HepG2 (cell line): ENCODE measurements at regions not wholly inside any gene's neighbourhood (a gene's known extent, or its start where the extent isn't known, plus 50 kb on each side); places are given as distances from the start of the nearest gene placed in this dataset.

Experiments
- ATAC-seq: fragments of 200-7000 bp; cut with Tn5 transposase; 3 replicates; pipeline ENCODE4 v1.9.1; 2020; ENCODE audit warnings: mild to moderate bottlenecking, moderate library complexity
- BruUV-seq: library from RNA; stranded (reverse); fragments of 400-500 nt; replicated peaks from 2 replicates; lab custom pipeline; 2021; lab: Mats Ljungman, UMichigan
- CTCF ChIA-PET: fragments of 300-600 bp; formaldehyde crosslinking; extraction: SDS; loops from one replicate; lab custom pipeline; 2021; ENCODE audit warnings: low total read pairs, inconsistent platforms, low intra/inter-chr PET ratio; lab: Yijun Ruan, JAX
- POLR2A ChIA-PET: fragments of 350-600 bp; sonication (Branson Sonifier 250); formaldehyde crosslinking; loops from one replicate; lab custom pipeline; 2020; ENCODE audit warnings: antibody characterized with exemption, inconsistent platforms; lab: Yijun Ruan, JAX
- DNase-seq: peaks from one replicate; pipeline ENCODE4 v3.0.0-alpha.2; 2015; ENCODE audit warnings: low spot score
- FAIRE-seq: peaks from 3 replicates; lab custom pipeline; 2011; peaks lifted over from hg19 to GRCh38; lab: Jason Lieb, UNC
- H2AFZ ChIP-seq: one replicate; pipeline ENCODE4 v1.6.1; 2011; ENCODE audit warnings: low read length, inconsistent platforms
- H3K27ac ChIP-seq: fragments of 300-600 bp; 3 replicates; pipeline ENCODE4 v1.8.0; 2011; ENCODE audit warnings: mixed run types, mild to moderate bottlenecking, mixed read lengths, low read length, inconsistent platforms; ENCODE audit not compliant: insufficient read depth; ENCODE audit errors: extremely low read length
- H3K27me3 ChIP-seq, 2 experiments: fragments of 200-600 bp in 1 of 2; 2 replicates in 1 of 2; 3 replicates in 1 of 2; pipeline versions ENCODE4 v1.6.0 to v1.8.0; 2011; ENCODE audit warnings: low read length in 2 of 2, mild to moderate bottlenecking in 2 of 2, moderate library complexity in 2 of 2, inconsistent platforms in 1 of 2; ENCODE audit not compliant: insufficient read depth in 2 of 2, control insufficient read depth in 1 of 2
- H3K36me3 ChIP-seq, 2 experiments: fragments of 200-600 bp in 1 of 2; replicated peaks in 1 of 2; 2 replicates in 1 of 2; 3 replicates in 1 of 2; pipeline versions ENCODE4 v1.5.1 to v1.8.0; 2011; ENCODE audit warnings: low read length in 2 of 2, inconsistent platforms in 1 of 2; ENCODE audit not compliant: insufficient read depth in 2 of 2, control insufficient read depth in 1 of 2
- H3K4me1 ChIP-seq: 2 replicates; pipeline ENCODE4 v1.5.1; 2012; ENCODE audit warnings: low read length, inconsistent platforms; ENCODE audit not compliant: insufficient read depth
- H3K4me2 ChIP-seq: 2 replicates; pipeline ENCODE4 v1.6.0; 2011; ENCODE audit warnings: low read depth, low read length, inconsistent platforms
- H3K4me3 ChIP-seq, 3 experiments: fragments of 200-600 bp in 1 of 3; sonication (generic), shearing (Covaris generic) in 1 of 3; replicated peaks in 1 of 3; 2 replicates each; pipeline ENCODE4 v1.5.1; 2011 to 2016; ENCODE audit warnings: low read length in 3 of 3, inconsistent platforms in 2 of 3, low read depth in 2 of 3, mild to moderate bottlenecking in 2 of 3, control low read depth in 1 of 3, mixed read lengths in 1 of 3; ENCODE audit not compliant: insufficient read depth in 1 of 3
- H3K79me2 ChIP-seq: one replicate; pipeline ENCODE4 v1.6.1; 2011; ENCODE audit warnings: low read length, inconsistent platforms; ENCODE audit not compliant: insufficient read depth
- H3K9ac ChIP-seq: 2 replicates; pipeline ENCODE4 v1.6.0; 2011; ENCODE audit warnings: mild to moderate bottlenecking, low read depth, low read length, inconsistent platforms; ENCODE audit not compliant: insufficient read depth
- H3K9me3 ChIP-seq: 2 replicates; pipeline ENCODE4 v1.5.1; 2012; ENCODE audit warnings: mild to moderate bottlenecking, low read length
- H4K20me1 ChIP-seq: 2 replicates; pipeline ENCODE4 v1.6.0; 2011; ENCODE audit warnings: inconsistent platforms, mild to moderate bottlenecking, low read length, moderate library complexity; ENCODE audit not compliant: insufficient read depth
- CREB1 ChIP-seq, 2 experiments: fragments of 450-650 bp in 1 of 2; IDR thresholded peaks; 2 replicates each; pipeline ENCODE4 v1.6.1; 2016 to 2017; ENCODE audit warnings: control low read depth in 1 of 2, mild to moderate bottlenecking in 1 of 2, missing compliant biosample characterization in 1 of 2, missing genetic modification characterization in 1 of 2
- GFI1 ChIP-seq: sonication (generic); formaldehyde crosslinking; IDR thresholded peaks from 2 replicates; pipeline ENCODE4 v1.5.0; 2020; ENCODE audit warnings: missing genetic modification reagents, mild to moderate bottlenecking, borderline replicate concordance
- HNRNPLL ChIP-seq: fragments of 200-400 bp; formaldehyde crosslinking; IDR thresholded peaks from 2 replicates; pipeline ENCODE4 v1.6.1; 2017; ENCODE audit warnings: mild to moderate bottlenecking, low read depth, low read length; ENCODE audit not compliant: poor library complexity, severe bottlenecking
- KLF6 ChIP-seq: IDR thresholded peaks from 2 replicates; pipeline ENCODE4 v1.8.0; 2016; ENCODE audit warnings: missing biosample characterization, missing genetic modification reagents
- MLLT10 ChIP-seq: sonication (generic); formaldehyde crosslinking; IDR thresholded peaks from 2 replicates; pipeline ENCODE4 v1.4.0; 2020; ENCODE audit warnings: missing genetic modification reagents
- TAF1 ChIP-seq: sonication (generic); formaldehyde crosslinking; IDR thresholded peaks from 2 replicates; pipeline ENCODE4 v1.4.0; 2020; ENCODE audit warnings: missing genetic modification reagents
- XBP1 ChIP-seq: sonication (generic); formaldehyde crosslinking; IDR thresholded peaks from 2 replicates; pipeline ENCODE4 v1.5.0; 2020; ENCODE audit warnings: missing genetic modification reagents
- ZNF124 ChIP-seq: sonication (generic); formaldehyde crosslinking; IDR thresholded peaks from 2 replicates; pipeline ENCODE4 v1.4.0; 2020; ENCODE audit warnings: missing genetic modification reagents
- ZNF224 ChIP-seq: sonication (generic); formaldehyde crosslinking; IDR thresholded peaks from 2 replicates; pipeline ENCODE4 v1.5.0; 2020; ENCODE audit warnings: mild to moderate bottlenecking, missing genetic modification reagents
- ZNF333 ChIP-seq: sonication (generic); formaldehyde crosslinking; IDR thresholded peaks from 2 replicates; pipeline ENCODE4 v1.4.0; 2020; ENCODE audit warnings: mild to moderate bottlenecking, missing genetic modification reagents, borderline replicate concordance
- ZNF564 ChIP-seq: sonication (generic); formaldehyde crosslinking; IDR thresholded peaks from 2 replicates; pipeline ENCODE4 v1.8.1; 2023; ENCODE audit warnings: mild to moderate bottlenecking, missing genetic modification reagents
- ZNF687 ChIP-seq: sonication (generic); formaldehyde crosslinking; IDR thresholded peaks from 2 replicates; pipeline ENCODE4 v1.5.1; 2020; ENCODE audit warnings: mild to moderate bottlenecking, missing genetic modification reagents, moderate library complexity
- ZNF724P ChIP-seq: sonication (generic); formaldehyde crosslinking; IDR thresholded peaks from 2 replicates; pipeline ENCODE4 v1.8.0; 2022; ENCODE audit warnings: missing genetic modification reagents, borderline replicate concordance
- ZNF747 ChIP-seq: sonication (generic); formaldehyde crosslinking; IDR thresholded peaks from 2 replicates; pipeline ENCODE4 v1.8.1; 2023; ENCODE audit warnings: missing genetic modification reagents, mild to moderate bottlenecking, borderline replicate concordance
- ZNF891 ChIP-seq: sonication (generic); formaldehyde crosslinking; IDR thresholded peaks from 2 replicates; pipeline ENCODE4 v1.5.0; 2020; ENCODE audit warnings: mild to moderate bottlenecking, missing genetic modification reagents
- ZSCAN22 ChIP-seq: sonication (generic); formaldehyde crosslinking; IDR thresholded peaks from 2 replicates; pipeline ENCODE4 v1.4.0; 2020; ENCODE audit warnings: mild to moderate bottlenecking, missing genetic modification reagents
- WGBS: methylation state at CpG from one replicate; pipeline ENCODE4 v1.1.6; 2017; ENCODE audit warnings: low lambda C conversion rate; 5-methylcytosine and 5-hydroxymethylcytosine counted together
- in situ Hi-C: cut with HindIII; loops from 2 replicates; pipeline ENCODE4 v1.10.0; 2017; ENCODE audit warnings: low pct_unique_long_range_greater_than_20kb; ENCODE audit not compliant: extremely low pct_ligation_motif_present
- intact Hi-C: fragments of 100-400 bp; cut with micrococcal nuclease; formaldehyde crosslinking; loops from one replicate; pipeline ENCODE4 v1.10.0; 2022; ENCODE audit not compliant: unreplicated experiment

DNA sequence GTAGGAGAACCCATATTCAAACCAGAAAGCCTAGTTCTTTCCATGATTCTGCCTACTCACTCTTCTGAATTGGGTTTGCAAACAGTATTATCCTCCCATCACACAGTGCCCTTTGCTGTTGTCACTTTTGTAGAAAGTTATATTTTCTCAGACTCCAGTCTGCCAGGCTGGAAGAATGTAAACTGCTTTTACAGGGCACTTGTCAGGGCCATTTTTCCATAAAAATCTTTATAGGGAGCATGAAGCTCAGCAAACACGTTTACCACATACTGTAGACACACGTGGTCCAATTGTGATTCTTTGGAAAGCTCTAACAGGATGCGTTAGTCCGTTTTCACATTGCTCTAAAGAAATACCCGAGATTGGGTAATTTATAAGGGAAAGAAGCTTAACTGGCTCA lies 204.0 kb downstream of the KCNN2 start:
- H3K9ac ChIP-seq = no peak overlapping the region
- H3K79me2 ChIP-seq = no peaks in the 10 kb centered on the region
- no peak for TF ChIP-seq KLF6
- TF ChIP-seq HNRNPLL = no peak
- no peak for TF ChIP-seq CREB1 (IDR thresholded peaks at IDR 0.05)
- TF ChIP-seq CREB1 (CRISPR knock-in tag; IDR thresholded peaks at IDR 0.05) = no peak
- TF ChIP-seq ZNF564 = no peak
- TF ChIP-seq ZSCAN22 (CRISPR knock-in tag) = no peak
- no peak for TF ChIP-seq GFI1 (CRISPR knock-in tag)
- no peak for TF ChIP-seq ZNF891 (CRISPR knock-in tag)
- TF ChIP-seq ZNF124 (CRISPR knock-in tag) = no peak
- no peak for TF ChIP-seq ZNF224 (CRISPR knock-in tag)
- TF ChIP-seq, all 625 proteins: peak for 0
- CTCF ChIA-PET = no interaction called here
- no peaks in the 10 kb centered on the region for H3K27me3 ChIP-seq
- BruUV-seq = no TSS peak
- no peak overlapping the region for H3K4me2 ChIP-seq
- H3K36me3 ChIP-seq = no peaks in the 10 kb centered on the region
- intact Hi-C loops (no loop called here), in situ Hi-C loops (no loop called here)
- no peak overlapping the region for H2AFZ ChIP-seq
- DNase-seq (no peak), FAIRE-seq (no peak), ATAC-seq (no peak)
- 1% methylated on average over 5 of the region's 5 CpGs for WGBS
- no peak overlapping the region for H3K27ac ChIP-seq
- POLR2A ChIA-PET = no interaction called here
- no peak overlapping the region for H3K4me3 ChIP-seq
- peaks cover 85% of the 10 kb centered on the region for H3K9me3 ChIP-seq
- no peaks in the 10 kb centered on the region for H4K20me1 ChIP-seq
- H3K4me1 ChIP-seq = no peaks in the 10 kb centered on the region

- Histone ChIP-seq H2AFZ (no peak overlapping the region), H3K27me3 (no peaks in the 10 kb centered on the region), H4K20me1 (no peaks in the 10 kb centered on the region), H3K79me2 (no peaks in the 10 kb centered on the region), H3K4me2 (no peak overlapping the region), H3K4me3 (no peak overlapping the region), H3K9ac (no peak overlapping the region), H3K9me3 (peaks cover 82% of the 10 kb centered on the region), H3K27ac (no peak overlapping the region), H3K4me1 (no peaks in the 10 kb centered on the region), H3K36me3 (no peaks in the 10 kb centered on the region)
- FAIRE-seq (no peak), DNase-seq (no peak), ATAC-seq (no peak)
- no TSS peak for BruUV-seq
- TF ChIP-seq ZNF687 (CRISPR knock-in tag) = no peak
- no peak for TF ChIP-seq XBP1
- no peak for TF ChIP-seq MLLT10 (CRISPR knock-in tag)
- TF ChIP-seq ZNF724P = no peak
- TF ChIP-seq ZNF333 (CRISPR knock-in tag) = no peak
- TF ChIP-seq ZNF747 (CRISPR knock-in tag) = no peak
- no peak for TF ChIP-seq TAF1
- in situ Hi-C loops = no loop called here
- POLR2A ChIA-PET = no interaction called here
- CTCF ChIA-PET = no interaction called here
- 2% methylated on average over 2 of the region's 2 CpGs for WGBS
- intact Hi-C loops = no loop called here
Observed at GRCh38 chr5:114565139-114565538, 203.3 kb downstream of the KCNN2 start.
